Motor neuron (in vitro differentiated cells): ENCODE measurements at regions not wholly inside any gene's neighbourhood (a gene's known extent, or its start where the extent isn't known, plus 50 kb on each side); places are given as distances from the start of the nearest gene placed in this dataset.

Experiments
- ATAC-seq, 8 experiments: fragments of 200-7000 bp; cut with Tn5 transposase; replicated peaks in 6 of 8; 2 replicates each; pipeline ENCODE4 v1.8.0; 2021; ENCODE audit warnings: mild to moderate bottlenecking in 8 of 8, moderate library complexity in 8 of 8
- H3K27ac ChIP-seq, 2 donors: fragments of 250-450 bp; sonication (Bioruptor Pico); 2 replicates each; pipeline ENCODE4 v1.9.0; 2021; ENCODE audit warnings: antibody characterized with exemption in 2 of 2, mild to moderate bottlenecking in 2 of 2, moderate library complexity in 1 of 2
- H3K4me1 ChIP-seq, 2 donors: fragments of 250-450 bp; sonication (Bioruptor Pico); replicated peaks in 1 of 2; 2 replicates each; pipeline ENCODE4 v1.6.1; 2021; ENCODE audit warnings: antibody characterized with exemption in 2 of 2, mild to moderate bottlenecking in 2 of 2, moderate library complexity in 1 of 2
- H3K4me3 ChIP-seq, 5 donors: fragments of 250-450 bp; sonication (Bioruptor Pico); 2 replicates each; pipeline ENCODE4 v1.9.0; 2021; ENCODE audit warnings: antibody characterized with exemption in 5 of 5, mild to moderate bottlenecking in 5 of 5, moderate library complexity in 4 of 5
- WGBS, 10 experiments: fragments of 450-650 bp; shearing (Covaris generic); methylation state at CpG; one replicate each; pipeline ENCODE4 v1.0.0; 2022; 5-methylcytosine and 5-hydroxymethylcytosine counted together
- in situ Hi-C, 9 experiments: fragments of 400-800 bp; cut with MboI; loops; one replicate each; pipeline ENCODE4 v1.15.0; 2021; ENCODE audit warnings: low sequenced_read_pairs in 9 of 9, low pct_unique_long_range_greater_than_20kb in 2 of 9; ENCODE audit not compliant: unreplicated experiment in 9 of 9

DNA sequence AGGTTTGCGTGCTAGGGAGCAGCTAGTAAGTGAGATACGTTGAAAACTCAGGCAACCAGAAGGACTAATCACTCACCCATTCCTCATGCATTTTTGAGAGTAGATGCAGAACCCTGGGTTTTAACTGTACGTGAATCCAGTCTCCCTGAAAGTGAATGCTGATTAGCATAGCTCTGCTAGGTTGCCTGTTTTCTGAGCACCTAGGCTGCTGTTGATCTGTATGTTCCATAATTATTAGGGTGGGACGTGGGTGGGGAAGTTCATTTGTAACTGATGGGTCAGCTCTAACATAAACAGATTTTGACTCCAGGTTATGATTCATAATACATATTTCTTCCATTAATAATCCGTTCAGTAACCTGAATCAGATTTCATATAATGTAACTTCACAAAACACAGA, 379.0 kb upstream of the FANCL start:
- no peak overlapping the region for H3K4me3 ChIP-seq
- WGBS, 10 experiments = 11 to 97% (median 87%) methylated on average over 1 to 5 of the region's 5 CpGs; no CpG with 5 or more reads in 1 of the 10 experiments
- in situ Hi-C loops = no loop called here
- no peak for ATAC-seq
- H3K4me1 ChIP-seq = peaks cover 0 to 5% of the 10 kb centered on the region in 2 donors
- H3K27ac ChIP-seq = no peak overlapping the region

DNA sequence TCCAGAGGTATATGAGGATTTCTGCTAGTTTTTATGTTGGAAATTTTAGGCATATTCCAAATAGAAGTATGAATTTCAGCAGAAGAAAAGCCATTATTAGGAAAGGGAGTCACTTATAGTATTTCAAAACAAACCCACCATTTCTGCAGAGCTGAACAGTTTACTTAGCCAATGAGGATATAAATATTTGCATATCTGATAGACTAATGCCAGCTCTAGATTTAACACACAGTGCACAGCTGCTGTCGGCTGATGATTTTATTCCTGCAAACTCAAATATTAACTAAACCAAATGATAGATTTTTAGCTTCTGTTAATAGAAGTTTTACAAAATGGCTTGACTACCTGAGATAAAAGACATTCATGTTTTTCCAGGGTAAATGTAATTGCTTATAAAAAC, 375.8 kb upstream of the FANCL start:
- H3K4me3 ChIP-seq = no peak overlapping the region
- no peak for ATAC-seq
- WGBS, 10 experiments = 43 to 100% (median 80%) methylated on average over 1 of the region's 1 CpG; no CpG with 5 or more reads in 3 of the 10 experiments
- H3K27ac ChIP-seq = no peak overlapping the region
- in situ Hi-C loops = no loop called here
- H3K4me1 ChIP-seq = peaks cover 0 to 5% of the 10 kb centered on the region in 2 donors

DNA sequence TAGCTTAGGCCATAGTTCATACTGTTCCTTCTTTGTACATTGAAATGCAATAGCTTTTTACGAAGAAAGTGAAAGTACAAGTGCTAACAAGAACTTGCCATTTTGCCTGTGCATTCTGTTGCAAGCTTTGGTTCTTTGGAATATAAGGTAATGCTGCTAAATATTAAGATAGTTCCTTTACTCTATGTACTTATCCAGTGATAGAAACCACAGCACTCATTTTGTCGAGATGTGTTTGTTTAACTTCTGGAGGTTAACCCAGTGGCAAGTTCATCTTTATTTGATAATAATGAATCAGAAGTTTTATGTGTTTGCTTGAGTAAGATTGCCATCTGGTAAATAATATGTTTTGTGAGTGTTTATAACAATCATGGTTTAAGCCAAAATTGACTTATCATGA, 373.1 kb upstream of the FANCL start:
- Histone ChIP-seq H3K4me3 (no peak overlapping the region), H3K4me1 (peaks cover 0 to 5% of the 10 kb centered on the region in 2 donors), H3K27ac (no peak overlapping the region)
- no peak for ATAC-seq
- in situ Hi-C loops = no loop called here
- 0 to 81% (median 72%) methylated on average over 1 to 2 of the region's 2 CpGs; no CpG with 5 or more reads in 2 of the 10 experiments for WGBS, 10 experiments

- no peak overlapping the region for H3K4me3 ChIP-seq
- in situ Hi-C loops = no loop called here
- 15 to 100% (median 79%) methylated on average over 1 to 6 of the region's 6 CpGs for WGBS, 10 experiments
- H3K27ac ChIP-seq = no peak overlapping the region
- no peak for ATAC-seq
- peaks cover 0 to 13% of the 10 kb centered on the region in 2 donors for H3K4me1 ChIP-seq
Measured at GRCh38 chr2:58612973-58613372, 371.8 kb upstream of the FANCL start.

GRCh38 chr2:58609326-58609725, 368.2 kb upstream of the FANCL start:
- Histone ChIP-seq H3K4me3 (no peak overlapping the region), H3K27ac (no peak overlapping the region), H3K4me1 (peaks cover 11 to 30% of the 10 kb centered on the region in 2 donors)
- no peak for ATAC-seq
- in situ Hi-C loops = no loop called here
- 25 to 100% (median 80%) methylated on average over 1 of the region's 1 CpG; no CpG with 5 or more reads in 4 of the 10 experiments for WGBS, 10 experiments

DNA sequence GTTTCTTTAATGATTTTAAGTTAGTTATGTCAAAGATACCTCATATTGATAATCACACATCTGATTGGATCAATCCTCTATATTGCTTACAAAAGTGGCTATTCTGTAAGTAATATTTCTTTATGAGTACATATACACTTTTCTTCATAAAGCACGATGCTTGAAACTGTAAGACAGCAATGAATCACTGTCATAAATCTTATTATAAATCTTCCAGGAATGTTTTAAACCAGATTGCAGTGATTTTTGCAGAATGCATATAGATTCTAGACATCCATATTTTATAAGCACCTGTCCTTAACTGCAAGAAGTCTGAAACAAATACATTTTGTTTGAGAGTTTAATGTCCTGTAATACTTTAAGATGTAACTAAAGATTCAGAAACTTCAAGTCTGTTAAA, 367.0 kb upstream of the FANCL start:
- no peak for ATAC-seq
- in situ Hi-C loops = no loop called here
- Histone ChIP-seq H3K4me3 (no peak overlapping the region), H3K27ac (no peak overlapping the region), H3K4me1 (peaks cover 11 to 30% of the 10 kb centered on the region in 2 donors)
- 0 to 92% (median 80%) methylated on average over 1 of the region's 1 CpG; no CpG with 5 or more reads in 3 of the 10 experiments for WGBS, 10 experiments

DNA sequence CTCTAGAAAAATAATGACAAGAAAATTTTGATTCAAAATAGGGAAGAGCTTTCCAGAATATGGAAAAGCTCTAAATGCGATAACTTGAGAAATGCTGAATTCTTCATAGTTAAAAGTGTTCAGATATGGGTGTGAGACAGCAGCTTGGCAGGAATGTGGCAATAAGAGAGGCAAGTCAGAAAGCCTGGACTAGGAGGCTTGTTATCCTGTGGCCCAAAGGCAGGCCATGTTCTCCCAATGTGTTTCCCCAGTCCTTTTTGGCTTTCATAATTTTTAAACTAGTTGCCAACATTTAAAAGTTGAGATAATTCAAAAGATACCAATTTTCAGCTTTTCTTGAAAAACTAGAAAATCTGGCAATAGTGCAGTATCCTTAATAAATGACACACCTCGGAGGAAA, 366.3 kb upstream of the FANCL start:
- Histone ChIP-seq H3K4me3 (no peak overlapping the region), H3K27ac (peak overlapping the region; percentile 8 to 74), H3K4me1 (peaks cover 11 to 30% of the 10 kb centered on the region in 2 donors)
- ATAC-seq = peak in 2 of 8 experiments; percentile 19 to 41
- in situ Hi-C loops = no loop called here
- WGBS, 10 experiments = 0 to 100% (median 83%) methylated on average over 1 to 2 of the region's 2 CpGs; no CpG with 5 or more reads in 1 of the 10 experiments

DNA sequence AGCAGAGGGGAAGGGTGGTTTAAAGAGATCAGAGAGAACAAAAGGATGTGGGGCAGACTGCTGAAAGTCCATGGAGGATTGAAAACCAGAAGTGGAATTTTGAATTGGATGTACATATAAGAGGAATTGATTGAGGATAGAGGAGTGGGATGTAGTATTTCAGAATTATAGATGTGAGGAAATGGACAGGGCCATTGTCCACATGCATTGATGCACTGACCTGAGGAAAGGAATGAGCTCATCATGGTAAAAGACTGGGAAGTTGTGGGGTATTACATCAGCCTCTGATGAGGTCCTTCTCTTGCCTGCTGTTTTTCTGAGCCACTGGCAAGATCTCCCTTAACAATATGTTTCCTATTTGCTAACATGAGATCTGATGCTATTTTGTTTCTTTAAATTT, 365.7 kb upstream of the FANCL start:
- peak in 6 of 8 experiments; percentile 34 to 100 (median 99) for ATAC-seq
- Histone ChIP-seq H3K4me1 (peaks cover 11 to 30% of the 10 kb centered on the region in 2 donors), H3K27ac (peak overlapping the region; percentile 8 to 74), H3K4me3 (no peak overlapping the region)
- in situ Hi-C loops = no loop called here

- peaks cover 11 to 30% of the 10 kb centered on the region in 2 donors for H3K4me1 ChIP-seq
- ATAC-seq = no peak
- no peak overlapping the region for H3K27ac ChIP-seq
- WGBS, 10 experiments = 0 to 100% (median 83%) methylated on average over 1 of the region's 1 CpG; no CpG with 5 or more reads in 5 of the 10 experiments
- no peak overlapping the region for H3K4me3 ChIP-seq
- in situ Hi-C loops = no loop called here
Measured at GRCh38 chr2:58604096-58604495, 363.0 kb upstream of the FANCL start.

- no peak overlapping the region for H3K4me3 ChIP-seq
- in situ Hi-C loops = no loop called here
- no peak overlapping the region for H3K27ac ChIP-seq
- no peak for ATAC-seq
- peaks cover 0 to 2% of the 10 kb centered on the region in 2 donors for H3K4me1 ChIP-seq
- WGBS, 10 experiments = 38 to 100% (median 72%) methylated on average over 1 to 2 of the region's 2 CpGs; no CpG with 5 or more reads in 2 of the 10 experiments
Measured at GRCh38 chr2:58601017-58601416, 359.9 kb upstream of the FANCL start.

DNA sequence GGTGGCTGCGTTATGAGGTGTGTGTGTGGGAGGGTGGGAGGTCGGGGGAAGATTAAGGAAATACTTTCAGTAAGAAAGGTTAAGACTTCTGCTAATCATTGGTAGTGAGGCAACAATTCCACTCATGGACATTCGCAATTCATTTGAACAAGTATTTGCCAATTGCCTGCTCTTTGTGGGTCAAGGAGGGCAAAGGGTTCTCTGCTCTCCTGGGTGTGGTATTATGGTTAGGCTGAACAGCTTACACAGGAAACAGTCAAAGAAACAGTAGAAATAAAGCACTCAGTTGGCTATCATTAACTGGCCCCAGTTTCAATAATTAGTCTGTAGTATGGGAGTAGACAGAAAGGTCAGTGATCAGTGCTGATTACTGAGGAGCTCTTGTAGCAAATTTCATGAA, 357.0 kb upstream of the FANCL start:
- peaks cover 0 to 4% of the 10 kb centered on the region in 2 donors for H3K4me1 ChIP-seq
- no peak for ATAC-seq
- H3K4me3 ChIP-seq = no peak overlapping the region
- 43 to 100% (median 71%) methylated on average over 1 to 3 of the region's 3 CpGs; no CpG with 5 or more reads in 5 of the 10 experiments for WGBS, 10 experiments
- H3K27ac ChIP-seq = no peak overlapping the region
- in situ Hi-C loops = loop anchor here in 1 of 9 experiments (25.0 kb wide), 1 partner anchor 1989 kb away; no protein-coding TSS in a partner anchor

- ATAC-seq = no peak
- peaks cover 0 to 4% of the 10 kb centered on the region in 2 donors for H3K4me1 ChIP-seq
- in situ Hi-C loops = loop anchor here in 1 of 9 experiments (25.0 kb wide), 1 partner anchor 1992 kb away; no protein-coding TSS in a partner anchor
- H3K27ac ChIP-seq = no peak overlapping the region
- H3K4me3 ChIP-seq = no peak overlapping the region
- 6 to 60% (median 43%) methylated on average over 1 to 3 of the region's 3 CpGs for WGBS, 10 experiments
Measured at GRCh38 chr2:58595714-58596113, 354.6 kb upstream of the FANCL start.

GRCh38 chr2:58594762-58595161, 353.6 kb upstream of the FANCL start:
- H3K27ac ChIP-seq = no peak overlapping the region
- in situ Hi-C loops = loop anchor here in 1 of 9 experiments (25.0 kb wide), 1 partner anchor 1993 kb away; no protein-coding TSS in a partner anchor
- no peak overlapping the region for H3K4me3 ChIP-seq
- ATAC-seq = no peak
- peaks cover 0 to 4% of the 10 kb centered on the region in 2 donors for H3K4me1 ChIP-seq

DNA sequence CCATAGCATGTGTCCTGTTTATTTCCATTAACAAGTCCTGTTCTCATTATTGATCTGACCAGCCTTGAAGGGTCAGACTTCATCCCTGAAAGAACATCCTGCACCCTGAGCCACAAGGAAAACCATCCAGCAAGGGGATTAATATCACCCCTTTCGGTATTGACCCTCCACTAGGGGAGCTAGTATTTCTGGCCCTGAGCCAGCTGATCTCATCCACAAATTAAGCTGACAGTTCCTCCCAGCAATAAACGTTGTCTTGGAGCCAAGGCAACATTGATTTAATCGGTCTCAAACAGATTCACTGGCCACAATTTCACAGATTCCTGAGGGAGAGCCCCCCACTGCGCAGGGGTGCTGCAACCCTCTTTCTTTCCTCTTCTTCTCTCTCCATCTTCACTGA, 353.1 kb upstream of the FANCL start:
- Histone ChIP-seq H3K27ac (no peak overlapping the region), H3K4me3 (no peak overlapping the region), H3K4me1 (peaks cover 0 to 4% of the 10 kb centered on the region in 2 donors)
- WGBS, 10 experiments = 0 to 80% (median 46%) methylated on average over 1 to 4 of the region's 4 CpGs; no CpG with 5 or more reads in 3 of the 10 experiments
- in situ Hi-C loops = loop anchor here in 1 of 9 experiments (25.0 kb wide), 1 partner anchor 1993 kb away; no protein-coding TSS in a partner anchor
- peak in 6 of 8 experiments; percentile 23 to 59 (median 48) for ATAC-seq
